Keratinocyte (primary cell): ENCODE measurements at regions not wholly inside any gene's neighbourhood (a gene's known extent, or its start where the extent isn't known, plus 50 kb on each side); places are given as distances from the start of the nearest gene placed in this dataset.

Experiments
- DNase-seq: peaks from one replicate; pipeline ENCODE4 v3.0.0-alpha.2; 2011; ENCODE audit warnings: low read depth, missing footprints, low spot score
- FAIRE-seq: peaks from 2 replicates; lab custom pipeline; 2011; peaks lifted over from hg19 to GRCh38; lab: Jason Lieb, UNC
- H2AFZ ChIP-seq: 2 replicates; pipeline ENCODE4 v1.6.0; 2012; ENCODE audit warnings: low read length, control low read depth, inconsistent platforms; ENCODE audit not compliant: control insufficient read depth
- H3K27ac ChIP-seq: 2 replicates; pipeline ENCODE4 v1.5.1; 2011; ENCODE audit warnings: low read length; ENCODE audit not compliant: control insufficient read depth, insufficient read depth
- H3K27me3 ChIP-seq: 3 replicates; pipeline ENCODE4 v1.6.0; 2011; ENCODE audit warnings: low read length; ENCODE audit not compliant: control insufficient read depth, insufficient read depth; ENCODE audit errors: extremely low read depth
- H3K36me3 ChIP-seq, 2 experiments: 2 replicates in 1 of 2; 3 replicates in 1 of 2; pipeline ENCODE4 v1.5.1; 2011; ENCODE audit warnings: low read length in 2 of 2, mild to moderate bottlenecking in 1 of 2; ENCODE audit not compliant: control insufficient read depth in 2 of 2, insufficient read depth in 2 of 2; ENCODE audit errors: extremely low read depth in 1 of 2
- H3K4me1 ChIP-seq: 3 replicates; pipeline ENCODE4 v1.5.1; 2011; ENCODE audit warnings: low read length; ENCODE audit not compliant: control insufficient read depth, insufficient read depth; ENCODE audit errors: extremely low read depth
- H3K4me2 ChIP-seq: 3 replicates; pipeline ENCODE4 v1.6.0; 2011; ENCODE audit warnings: low read depth, low read length; ENCODE audit not compliant: control insufficient read depth, insufficient read depth; ENCODE audit errors: extremely low read depth
- H3K4me3 ChIP-seq, 3 experiments: fragments of 200-600 bp in 1 of 3; sonication (generic) in 1 of 3; 2 replicates in 2 of 3; 3 replicates in 1 of 3; pipeline ENCODE4 v1.5.1; 2011 to 2016; ENCODE audit warnings: low read length in 3 of 3, mild to moderate bottlenecking in 3 of 3, control low read depth in 2 of 3, inconsistent platforms in 1 of 3, low read depth in 1 of 3, mixed read lengths in 1 of 3, mixed run types in 1 of 3, moderate library complexity in 1 of 3; ENCODE audit not compliant: control insufficient read depth in 2 of 3, insufficient read depth in 2 of 3; ENCODE audit errors: extremely low read depth in 1 of 3
- H3K79me2 ChIP-seq: 2 replicates; pipeline ENCODE4 v1.6.0; 2012; ENCODE audit warnings: low read length; ENCODE audit not compliant: control insufficient read depth, insufficient read depth
- H3K9ac ChIP-seq: 3 replicates; pipeline ENCODE4 v1.6.0; 2011; ENCODE audit warnings: low read length; ENCODE audit not compliant: control insufficient read depth, insufficient read depth; ENCODE audit errors: extremely low read depth
- H3K9me1 ChIP-seq: 3 replicates; pipeline ENCODE4 v1.6.0; 2011; ENCODE audit warnings: low read length; ENCODE audit not compliant: control insufficient read depth, insufficient read depth; ENCODE audit errors: extremely low read depth
- H3K9me3 ChIP-seq: 2 replicates; pipeline ENCODE4 v1.5.1; 2012; ENCODE audit warnings: low read depth, low read length; ENCODE audit not compliant: control insufficient read depth
- H4K20me1 ChIP-seq: 3 replicates; pipeline ENCODE4 v1.6.0; 2011; ENCODE audit warnings: low read length; ENCODE audit not compliant: control insufficient read depth, insufficient read depth; ENCODE audit errors: extremely low read depth
- EZH2 ChIP-seq: IDR thresholded peaks from one replicate; pipeline ENCODE4 v1.6.1; 2012; ENCODE audit warnings: inconsistent platforms, mild to moderate bottlenecking, low read length, moderate library complexity
- dilution Hi-C: fragments of 300-500 bp; cut with MboI; formaldehyde crosslinking; loops from one replicate; pipeline ENCODE4 v1.7.0; 2020; ENCODE audit warnings: low sequenced_read_pairs; ENCODE audit not compliant: extremely low pct_ligation_motif_present
- TF ChIP-seq, protein P1 (sequence below), 3 experiments: IDR thresholded peaks in 1 of 3; conservative IDR thresholded peaks in 1 of 3; optimal IDR thresholded peaks in 1 of 3; 2 replicates in 2 of 3; 3 replicates in 1 of 3; pipeline versions ENCODE3 to v1.5.1; 2011; ENCODE audit warnings: low read length in 3 of 3, mild to moderate bottlenecking in 3 of 3, moderate library complexity in 2 of 3, control low read depth in 1 of 3, inconsistent platforms in 1 of 3; ENCODE audit not compliant: insufficient read depth in 2 of 3; ENCODE audit errors: extremely low read depth in 1 of 3

DNA sequence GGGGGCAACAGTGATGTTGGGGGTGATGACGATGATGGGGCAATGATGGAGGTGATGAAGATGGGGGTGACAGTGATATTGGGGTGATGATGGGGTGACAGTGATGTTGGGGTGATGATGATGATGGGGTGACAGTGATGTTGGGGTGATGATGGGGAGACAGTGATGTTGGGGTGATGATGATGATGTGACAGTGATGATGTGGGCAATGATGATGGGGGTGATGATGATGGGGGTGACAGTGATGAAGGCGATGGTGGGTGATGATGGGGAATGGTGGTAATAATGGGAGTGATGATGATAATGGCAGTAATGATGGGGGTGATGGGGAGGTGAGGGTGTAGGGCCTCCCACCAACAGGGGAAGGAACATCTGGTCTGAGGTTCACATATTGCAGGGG, 150.6 kb downstream of the ERMARD start:
- TF ChIP-seq, protein P1, sequence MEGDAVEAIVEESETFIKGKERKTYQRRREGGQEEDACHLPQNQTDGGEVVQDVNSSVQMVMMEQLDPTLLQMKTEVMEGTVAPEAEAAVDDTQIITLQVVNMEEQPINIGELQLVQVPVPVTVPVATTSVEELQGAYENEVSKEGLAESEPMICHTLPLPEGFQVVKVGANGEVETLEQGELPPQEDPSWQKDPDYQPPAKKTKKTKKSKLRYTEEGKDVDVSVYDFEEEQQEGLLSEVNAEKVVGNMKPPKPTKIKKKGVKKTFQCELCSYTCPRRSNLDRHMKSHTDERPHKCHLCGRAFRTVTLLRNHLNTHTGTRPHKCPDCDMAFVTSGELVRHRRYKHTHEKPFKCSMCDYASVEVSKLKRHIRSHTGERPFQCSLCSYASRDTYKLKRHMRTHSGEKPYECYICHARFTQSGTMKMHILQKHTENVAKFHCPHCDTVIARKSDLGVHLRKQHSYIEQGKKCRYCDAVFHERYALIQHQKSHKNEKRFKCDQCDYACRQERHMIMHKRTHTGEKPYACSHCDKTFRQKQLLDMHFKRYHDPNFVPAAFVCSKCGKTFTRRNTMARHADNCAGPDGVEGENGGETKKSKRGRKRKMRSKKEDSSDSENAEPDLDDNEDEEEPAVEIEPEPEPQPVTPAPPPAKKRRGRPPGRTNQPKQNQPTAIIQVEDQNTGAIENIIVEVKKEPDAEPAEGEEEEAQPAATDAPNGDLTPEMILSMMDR (optimal IDR thresholded peaks at IDR 0.05 in 1 of 3, IDR thresholded peaks at IDR 0.05 in 1 of 3, conservative IDR thresholded peaks at IDR 0.05 in 1 of 3; ENCODE audit: extremely low read depth in 1 of 3, insufficient read depth in 2 of 3, low read length in 3 of 3), result no peak
- TF ChIP-seq EZH2, result no peak
- Histone ChIP-seq H3K36me3 (no peaks in the 10 kb centered on the region), H3K9ac (no peak overlapping the region), H3K79me2 (no peaks in the 10 kb centered on the region), H2AFZ (no peak overlapping the region), H3K4me3 (no peak overlapping the region), H3K4me2 (no peak overlapping the region), H4K20me1 (no peaks in the 10 kb centered on the region), H3K27ac (no peak overlapping the region), H3K27me3 (no peaks in the 10 kb centered on the region), H3K9me1 (no peaks in the 10 kb centered on the region), H3K9me3 (peaks cover 3% of the 10 kb centered on the region), H3K4me1 (no peaks in the 10 kb centered on the region)
- dilution Hi-C loops, result no loop called here
- FAIRE-seq (no peak), DNase-seq (no peak)

DNA sequence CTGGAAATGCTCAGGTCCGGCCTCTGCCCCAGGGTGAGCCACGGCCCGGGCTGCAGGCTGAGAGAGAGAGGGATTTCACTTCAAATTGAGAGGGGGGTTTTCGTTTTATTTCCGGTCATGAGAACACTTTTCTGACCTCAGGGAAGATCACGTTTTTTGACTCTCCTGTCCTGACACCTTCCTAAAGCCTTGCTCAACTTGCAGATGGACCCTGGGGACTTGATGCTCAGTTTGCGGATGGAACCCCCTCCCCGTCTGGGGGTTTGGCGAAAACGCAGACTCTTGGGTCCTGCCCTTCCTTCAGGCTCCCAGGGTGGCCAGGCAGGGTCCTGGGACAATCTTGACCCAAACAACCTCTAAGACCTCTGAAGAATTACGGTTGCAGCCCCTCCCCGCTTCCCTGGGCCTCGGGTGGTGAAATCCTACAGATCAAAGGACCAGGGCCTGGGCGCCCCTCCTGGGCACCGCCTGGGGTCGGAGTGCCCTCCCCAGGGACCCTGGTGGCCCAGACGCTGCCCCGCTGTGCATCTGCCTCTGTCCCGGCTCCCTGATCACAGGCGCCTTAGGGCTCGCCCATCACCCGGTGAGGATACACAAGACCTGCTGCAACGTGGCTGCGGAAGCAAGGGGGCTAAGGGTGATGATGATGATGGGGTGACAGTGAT, 148.2 kb downstream of the ERMARD start:
- Histone ChIP-seq H3K9ac (no peak overlapping the region), H3K27ac (no peak overlapping the region), H4K20me1 (no peaks in the 10 kb centered on the region), H3K9me3 (peaks cover 3% of the 10 kb centered on the region), H3K9me1 (no peaks in the 10 kb centered on the region), H3K4me2 (no peak overlapping the region), H3K27me3 (no peaks in the 10 kb centered on the region), H3K36me3 (no peaks in the 10 kb centered on the region), H3K4me3 (no peak overlapping the region), H3K79me2 (no peaks in the 10 kb centered on the region), H2AFZ (no peak overlapping the region), H3K4me1 (no peaks in the 10 kb centered on the region)
- dilution Hi-C loops, result no loop called here
- FAIRE-seq (no peak), DNase-seq (no peak)
- no peak for TF ChIP-seq EZH2
- TF ChIP-seq, protein P1 (optimal IDR thresholded peaks at IDR 0.05 in 1 of 3, IDR thresholded peaks at IDR 0.05 in 1 of 3, conservative IDR thresholded peaks at IDR 0.05 in 1 of 3; ENCODE audit: extremely low read depth in 1 of 3, insufficient read depth in 2 of 3, low read length in 3 of 3), result no peak
